ENCODE measurements at regions not wholly inside any gene's neighbourhood (a gene's known extent, or its start where the extent isn't known, plus 50 kb on each side); places are given as distances from the start of the nearest gene placed in this dataset.
"Not testable (repeated sequence)": the region's sequence is repeated elsewhere in the genome, so short reads cannot be mapped to it uniquely, and the experiment has no call there.

- ATAC-seq (ENCODE audit: low FRiP score) (no peak), DNase-seq (ENCODE audit: low spot score) (no peak)
- TF ChIP-seq, protein P1, sequence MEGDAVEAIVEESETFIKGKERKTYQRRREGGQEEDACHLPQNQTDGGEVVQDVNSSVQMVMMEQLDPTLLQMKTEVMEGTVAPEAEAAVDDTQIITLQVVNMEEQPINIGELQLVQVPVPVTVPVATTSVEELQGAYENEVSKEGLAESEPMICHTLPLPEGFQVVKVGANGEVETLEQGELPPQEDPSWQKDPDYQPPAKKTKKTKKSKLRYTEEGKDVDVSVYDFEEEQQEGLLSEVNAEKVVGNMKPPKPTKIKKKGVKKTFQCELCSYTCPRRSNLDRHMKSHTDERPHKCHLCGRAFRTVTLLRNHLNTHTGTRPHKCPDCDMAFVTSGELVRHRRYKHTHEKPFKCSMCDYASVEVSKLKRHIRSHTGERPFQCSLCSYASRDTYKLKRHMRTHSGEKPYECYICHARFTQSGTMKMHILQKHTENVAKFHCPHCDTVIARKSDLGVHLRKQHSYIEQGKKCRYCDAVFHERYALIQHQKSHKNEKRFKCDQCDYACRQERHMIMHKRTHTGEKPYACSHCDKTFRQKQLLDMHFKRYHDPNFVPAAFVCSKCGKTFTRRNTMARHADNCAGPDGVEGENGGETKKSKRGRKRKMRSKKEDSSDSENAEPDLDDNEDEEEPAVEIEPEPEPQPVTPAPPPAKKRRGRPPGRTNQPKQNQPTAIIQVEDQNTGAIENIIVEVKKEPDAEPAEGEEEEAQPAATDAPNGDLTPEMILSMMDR (IDR thresholded peaks at IDR 0.05), result no peak
These were observed 377.0 kb downstream of the IPMK start for GRCh38 chr10:57890691-57891090.

DNA sequence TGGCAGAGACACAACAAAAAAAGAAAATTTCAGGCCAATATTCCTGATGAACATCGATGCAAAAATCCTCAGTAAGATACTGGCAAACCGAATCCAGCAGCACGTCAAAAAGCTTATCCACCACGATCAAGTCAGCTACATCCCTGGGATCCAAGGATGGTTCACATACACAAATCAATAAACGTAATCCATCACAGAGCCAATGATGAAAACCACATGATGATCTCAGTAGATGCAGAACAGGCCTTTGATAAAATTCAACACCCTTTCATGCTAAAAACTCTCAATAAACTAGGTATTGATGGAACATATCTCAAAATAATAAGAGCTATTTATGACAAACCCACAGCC lies 382.1 kb downstream of the IPMK start:
- not testable (repeated sequence) for ATAC-seq (ENCODE audit: low FRiP score); DNase-seq (ENCODE audit: low spot score)

DNA sequence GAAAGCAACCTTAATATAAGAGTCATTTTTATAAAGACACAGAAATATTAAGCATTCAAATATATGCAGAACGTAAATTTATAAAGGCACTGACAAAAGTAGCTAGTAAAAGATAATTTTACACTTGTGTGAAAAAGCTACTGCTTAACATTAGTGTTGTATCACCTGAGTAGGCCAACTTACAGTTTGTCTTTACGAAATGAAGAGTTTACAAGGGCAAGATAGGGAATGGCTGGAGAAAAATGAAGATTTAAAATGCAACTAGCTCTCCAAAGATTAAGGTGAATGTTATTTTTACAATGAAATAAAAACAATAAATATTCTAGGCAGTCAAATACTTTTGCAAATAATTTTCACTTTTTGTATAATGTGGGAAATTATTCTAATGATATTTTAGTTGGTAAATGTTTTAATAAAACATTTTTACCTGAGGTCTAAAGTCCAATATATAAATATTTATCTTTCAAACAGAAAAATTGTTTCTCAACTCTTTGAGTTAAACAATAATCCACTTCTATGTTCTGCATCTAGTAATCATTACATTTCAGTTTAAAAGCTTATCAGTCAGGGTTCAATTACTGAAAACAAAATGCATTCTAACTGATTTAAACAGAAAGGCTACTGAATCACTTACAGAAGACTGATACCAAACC lies 382.6 kb downstream of the IPMK start:
- DNase-seq (ENCODE audit: low spot score) (no peak), ATAC-seq (ENCODE audit: low FRiP score) (no peak)
- TF ChIP-seq, protein P1 (IDR thresholded peaks at IDR 0.05), result no peak

GRCh38 chr10:57884407-57884806 lies 383.3 kb downstream of the IPMK start:
- TF ChIP-seq, protein P1 (IDR thresholded peaks at IDR 0.05), result no peak
- no peak for DNase-seq (ENCODE audit: low spot score)
- no peak for ATAC-seq (ENCODE audit: low FRiP score)

DNA sequence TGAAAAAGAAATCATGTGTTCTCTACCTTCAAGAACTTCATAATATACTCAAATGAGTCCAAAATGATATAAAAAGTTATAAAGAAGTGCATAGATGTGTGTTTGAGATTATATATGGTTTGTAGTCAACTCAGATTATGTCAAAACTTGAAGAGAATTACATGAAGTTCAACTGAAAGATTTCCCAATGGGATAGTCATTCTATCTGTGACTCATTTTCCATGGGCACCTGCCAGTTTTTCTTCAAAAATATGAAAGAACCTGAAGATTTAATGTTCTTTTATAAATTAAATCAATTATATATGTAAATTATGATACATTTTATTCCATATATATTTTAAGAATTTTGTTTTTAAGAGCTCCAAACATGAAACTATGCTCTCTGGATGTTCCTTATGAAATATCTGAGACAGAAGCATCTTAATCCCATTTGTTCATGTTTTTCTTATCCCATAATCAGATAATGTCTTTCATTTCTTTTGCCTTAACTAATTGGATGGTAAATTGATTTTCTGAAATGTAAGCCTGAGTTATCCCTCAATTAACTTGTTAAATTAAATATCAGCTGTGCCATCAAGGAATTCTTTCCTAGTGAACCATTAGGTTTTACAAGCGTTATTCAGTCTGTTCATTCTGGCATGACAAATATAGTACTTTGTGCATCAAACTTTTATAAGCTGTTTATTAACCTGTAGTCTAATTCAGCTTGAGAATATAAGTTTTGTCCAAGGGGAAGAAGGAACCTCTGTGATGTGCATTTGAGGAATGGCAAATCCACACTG lies 387.1 kb downstream of the IPMK start:
- DNase-seq (ENCODE audit: low spot score) (no peak), ATAC-seq (ENCODE audit: low FRiP score) (no peak)
- TF ChIP-seq, protein P1 (IDR thresholded peaks at IDR 0.05), result no peak

GRCh38 chr10:57874810-57875209 lies 392.9 kb downstream of the IPMK start:
- no peak for DNase-seq (ENCODE audit: low spot score)
- TF ChIP-seq, protein P1 (IDR thresholded peaks at IDR 0.05), result no peak
- no peak for ATAC-seq (ENCODE audit: low FRiP score)

GRCh38 chr10:57867241-57867640 lies 400.5 kb downstream of the IPMK start:
- TF ChIP-seq, protein P1 (IDR thresholded peaks at IDR 0.05), result no peak
- no peak for DNase-seq (ENCODE audit: low spot score)

More at GRCh38 chr10:57867241-57867640, 400.5 kb downstream of the IPMK start:
- no peak for ATAC-seq (ENCODE audit: low FRiP score)
